GM19324 (cell line): ENCODE measurements at regions not wholly inside any gene's neighbourhood (a gene's known extent, or its start where the extent isn't known, plus 50 kb on each side); places are given as distances from the start of the nearest gene placed in this dataset.
"Not testable (repeated sequence)": the region's sequence is repeated elsewhere in the genome, so short reads cannot be mapped to it uniquely, and the experiment has no call there.

Experiments used
- ATAC-seq: cut with Tn5 transposase; IDR thresholded peaks from one replicate; pipeline ENCODE4 v1.9.1; 2021; ENCODE audit warnings: mild to moderate bottlenecking, moderate library complexity; ENCODE audit not compliant: unreplicated experiment, low FRiP score

DNA sequence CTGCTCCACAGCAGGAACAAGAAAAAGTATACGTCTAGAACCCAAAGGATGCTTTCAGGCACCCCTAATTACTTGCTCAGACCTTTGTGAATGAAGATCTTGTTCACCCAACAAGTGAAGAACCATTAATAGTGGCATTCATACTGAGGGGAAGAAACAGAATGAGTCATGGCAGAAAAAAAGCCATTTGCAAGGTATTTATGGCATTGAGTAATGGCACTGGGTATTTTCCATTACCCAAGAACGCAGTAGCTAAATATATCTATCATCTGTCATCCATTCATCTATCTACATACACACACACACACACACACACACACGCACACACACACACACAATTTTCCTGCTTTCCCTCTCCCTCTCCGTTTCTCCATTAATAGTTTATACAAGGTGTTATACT is 56.4 kb upstream of the XIRP2 start:
- ATAC-seq = no peak

DNA sequence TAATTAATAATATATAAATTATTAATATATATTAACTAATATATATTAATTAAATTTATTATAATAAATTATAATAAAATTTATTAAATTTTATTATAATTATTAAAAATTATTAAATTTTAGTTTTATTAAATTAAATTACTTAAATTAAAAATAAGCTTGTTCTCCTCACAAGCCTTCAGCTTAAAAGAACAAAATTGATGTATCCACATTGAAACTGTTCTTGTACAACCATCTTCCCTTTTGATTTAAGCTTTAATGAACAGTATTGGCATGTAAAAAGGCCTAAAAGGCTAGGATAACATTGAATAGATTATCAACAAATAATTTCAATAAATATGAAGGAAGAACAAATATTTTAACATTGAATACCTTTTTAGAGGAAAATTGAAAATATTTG is 62.4 kb upstream of the XIRP2 start:
- no peak for ATAC-seq

- no peak for ATAC-seq
Measured at GRCh38 chr2:166814335-166814734, 73.9 kb upstream of the XIRP2 start.

- no peak for ATAC-seq
Measured at GRCh38 chr2:166812166-166812891, 76.0 kb upstream of the XIRP2 start.

- ATAC-seq = no peak
Measured at GRCh38 chr2:166805753-166806152, 82.5 kb upstream of the XIRP2 start.

DNA sequence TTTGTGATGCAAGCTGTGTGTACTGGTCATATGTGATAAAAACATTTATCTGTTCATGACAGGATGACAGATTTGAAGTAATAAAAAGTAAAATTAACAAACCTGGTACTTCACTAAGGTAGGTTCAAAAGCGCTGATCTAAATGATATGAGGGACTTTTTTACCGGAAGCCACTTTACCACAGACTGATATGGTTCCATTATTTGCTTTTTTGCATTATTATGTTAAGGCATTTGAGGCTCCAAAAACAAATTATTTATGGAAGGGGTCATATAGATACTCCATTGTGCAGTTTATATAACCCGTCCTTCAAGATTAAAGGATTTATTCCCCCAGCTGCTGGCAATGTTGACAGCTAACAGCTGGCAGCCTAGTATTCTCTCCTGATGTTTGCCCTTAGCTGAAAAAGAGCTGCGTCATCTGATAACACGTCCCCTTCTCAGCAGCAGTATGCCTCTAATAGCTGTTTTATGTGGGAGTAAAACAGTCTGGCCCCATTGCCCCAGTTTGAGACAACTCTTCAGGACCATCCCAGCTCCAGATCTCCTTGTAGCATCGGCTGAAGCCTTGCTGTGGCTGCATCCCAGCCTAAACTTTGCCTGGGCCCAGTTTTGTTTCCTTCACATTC is 84.8 kb upstream of the XIRP2 start:
- no peak for ATAC-seq

DNA sequence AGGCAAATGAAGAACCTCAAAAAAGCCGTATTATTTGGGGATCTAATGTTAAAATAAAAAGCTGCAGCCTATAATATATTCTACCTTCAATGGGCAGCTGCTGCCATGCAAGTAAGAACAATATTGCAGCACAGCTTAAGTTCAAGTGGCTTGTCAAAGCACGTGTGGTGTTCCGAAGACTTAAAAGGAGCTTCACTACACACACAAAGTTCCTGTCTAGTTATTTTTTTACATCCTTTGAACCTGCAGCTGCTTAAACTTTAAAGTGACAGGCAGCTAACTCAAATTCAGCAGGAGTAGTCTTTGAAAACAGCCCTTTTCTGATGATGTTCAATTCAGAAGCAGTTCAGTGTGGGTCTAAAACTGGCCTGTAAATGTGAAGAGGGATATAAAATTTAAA is 85.8 kb upstream of the XIRP2 start:
- ATAC-seq = no peak

- ATAC-seq = no peak
Measured at GRCh38 chr2:166792808-166793207, 95.5 kb upstream of the XIRP2 start.

DNA sequence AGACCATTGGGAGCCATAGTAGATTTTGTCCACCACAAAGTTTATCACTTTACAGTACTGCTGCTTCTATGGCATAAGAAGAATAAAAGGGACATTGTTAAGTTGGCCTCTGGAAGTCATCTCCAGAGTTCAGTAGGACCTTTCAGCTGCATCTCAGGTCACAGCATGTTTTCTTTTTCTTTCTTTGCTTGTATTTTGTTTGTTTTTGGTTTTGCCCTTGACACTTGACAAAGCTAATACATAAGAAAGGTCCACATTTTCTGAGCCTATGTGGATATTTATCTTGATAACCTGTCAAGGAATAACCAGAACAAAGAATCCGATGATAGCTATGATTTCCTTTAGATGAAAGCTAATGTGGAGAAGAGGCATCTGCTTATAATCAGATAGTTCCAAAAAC is 101.6 kb upstream of the XIRP2 start:
- ATAC-seq = no peak

GRCh38 chr2:166784296-166784946 is 103.9 kb upstream of the XIRP2 start:
- no peak for ATAC-seq

GRCh38 chr2:166775176-166775575 is 113.1 kb upstream of the XIRP2 start:
- ATAC-seq = no peak

- no peak for ATAC-seq
Measured at GRCh38 chr2:166773308-166773949, 114.9 kb upstream of the XIRP2 start.

DNA sequence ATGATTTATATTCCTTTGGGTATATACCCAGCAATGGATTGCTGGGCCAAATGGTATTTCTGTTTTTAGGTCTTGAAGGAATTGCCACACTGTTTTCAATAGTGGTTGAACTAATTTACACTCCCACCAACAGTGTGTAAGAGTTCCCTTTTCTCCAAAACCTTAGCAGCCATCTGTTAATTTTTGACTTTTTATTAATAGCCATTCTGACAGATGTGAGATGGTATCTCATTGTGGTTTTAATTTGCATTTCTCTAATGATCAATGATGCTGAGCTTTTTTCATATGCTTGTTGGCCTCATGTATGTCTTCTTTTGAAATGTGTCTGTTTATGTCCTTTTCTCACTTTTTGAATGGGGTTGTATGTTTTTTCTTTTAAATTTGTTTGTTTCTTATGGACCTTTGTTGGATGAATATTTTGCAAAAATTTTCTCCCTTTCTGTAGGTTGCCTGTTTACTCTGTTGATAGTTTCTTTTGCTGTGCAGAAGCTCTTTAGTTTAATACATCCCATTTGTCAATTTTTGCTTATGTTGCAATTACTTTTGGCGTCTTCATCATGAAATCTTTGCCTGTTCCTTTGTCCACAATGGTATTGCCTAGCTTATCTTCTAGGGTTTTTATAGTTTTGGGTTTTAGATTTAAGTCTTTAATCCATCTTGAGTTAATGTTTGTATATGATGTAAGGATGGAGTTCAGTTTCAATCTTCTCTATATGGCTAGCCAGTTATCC is 119.7 kb upstream of the XIRP2 start:
- no peak for ATAC-seq

DNA sequence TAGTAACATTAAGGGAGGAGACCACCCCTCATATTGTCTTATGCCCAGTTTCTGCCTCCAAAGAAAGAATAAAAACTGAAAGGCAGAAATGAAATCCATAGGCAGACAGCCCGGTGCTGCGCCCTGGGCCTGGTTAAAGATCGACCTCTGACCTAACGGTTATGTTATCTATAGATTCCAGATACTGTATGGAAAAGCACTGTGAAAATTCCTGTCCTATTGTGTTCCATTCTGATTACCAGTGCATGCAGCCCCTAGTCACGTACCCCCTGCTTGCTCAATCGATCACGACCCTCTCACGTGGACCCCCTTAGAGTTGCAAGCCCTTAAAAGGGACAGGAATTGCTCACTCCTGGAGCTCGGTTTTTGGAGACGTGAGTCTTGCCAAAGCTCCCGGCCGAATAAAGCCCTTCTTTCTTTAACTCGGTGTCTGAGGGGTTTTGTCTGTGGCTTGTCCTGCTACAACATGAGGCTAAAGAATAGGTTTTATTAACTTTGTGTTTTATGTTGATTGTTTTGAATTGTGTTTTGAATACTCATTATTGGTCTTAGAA is 121.4 kb upstream of the XIRP2 start:
- ATAC-seq = not testable (repeated sequence)

DNA sequence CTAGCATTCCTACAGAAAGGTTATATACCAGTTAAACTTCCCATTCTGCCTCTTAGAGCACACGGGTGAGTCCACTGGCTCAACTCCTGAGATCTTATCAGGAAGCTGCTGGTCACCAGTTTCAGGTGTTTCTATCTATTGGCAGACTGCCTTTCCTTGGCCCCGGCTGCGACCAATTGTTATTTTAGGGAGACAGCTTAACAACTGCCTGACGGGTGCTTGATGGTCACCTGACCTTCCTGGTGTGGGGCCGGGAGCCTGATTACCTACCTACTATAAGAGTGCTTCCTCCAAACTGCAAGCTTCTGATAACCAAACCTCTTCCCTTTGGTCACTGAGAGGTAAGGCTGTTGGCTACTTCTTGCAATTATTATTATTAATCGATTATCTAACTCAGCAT is 122.1 kb upstream of the XIRP2 start:
- no peak for ATAC-seq

GRCh38 chr2:166765141-166765540 is 123.1 kb upstream of the XIRP2 start:
- ATAC-seq = no peak

GRCh38 chr2:166764702-166765101 is 123.6 kb upstream of the XIRP2 start:
- ATAC-seq = no peak

DNA sequence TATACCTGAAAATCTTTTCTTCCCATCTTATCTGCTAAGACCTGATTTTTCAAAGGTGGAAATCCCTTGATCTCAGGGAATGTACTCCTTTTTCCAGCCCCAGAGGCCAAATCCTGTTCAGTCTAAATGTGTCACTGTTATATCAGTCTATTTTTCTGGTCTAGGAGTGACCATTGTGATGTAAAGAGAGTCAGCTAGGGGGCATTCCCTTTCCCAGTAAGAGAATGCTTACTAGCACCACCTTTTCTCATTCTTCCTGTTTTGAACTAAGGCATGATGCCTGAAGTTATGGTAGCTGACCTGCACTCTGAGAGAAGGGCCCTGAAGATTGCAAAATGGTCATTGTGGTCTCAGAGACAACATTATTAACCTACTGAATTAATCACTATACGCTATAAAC is 124.1 kb upstream of the XIRP2 start:
- ATAC-seq = no peak

DNA sequence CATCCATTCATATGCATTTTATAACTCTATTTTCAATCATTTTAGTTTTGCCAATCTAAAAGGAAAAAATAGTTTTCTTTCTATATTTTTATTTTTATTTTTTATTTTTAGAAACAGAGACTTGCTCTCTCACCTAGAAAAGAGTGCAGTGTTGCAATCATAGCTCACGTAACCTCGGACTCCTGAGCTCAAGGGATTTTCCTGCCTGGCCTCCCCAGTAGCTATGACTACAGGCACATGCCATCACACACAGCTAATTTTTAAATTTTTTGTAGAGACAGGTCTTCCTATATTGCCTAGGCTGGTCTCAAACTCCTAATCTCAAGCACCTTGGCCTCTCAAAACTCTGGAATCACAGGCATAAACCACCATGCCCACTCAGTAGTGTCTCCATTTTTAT is 125.5 kb upstream of the XIRP2 start:
- no peak for ATAC-seq

DNA sequence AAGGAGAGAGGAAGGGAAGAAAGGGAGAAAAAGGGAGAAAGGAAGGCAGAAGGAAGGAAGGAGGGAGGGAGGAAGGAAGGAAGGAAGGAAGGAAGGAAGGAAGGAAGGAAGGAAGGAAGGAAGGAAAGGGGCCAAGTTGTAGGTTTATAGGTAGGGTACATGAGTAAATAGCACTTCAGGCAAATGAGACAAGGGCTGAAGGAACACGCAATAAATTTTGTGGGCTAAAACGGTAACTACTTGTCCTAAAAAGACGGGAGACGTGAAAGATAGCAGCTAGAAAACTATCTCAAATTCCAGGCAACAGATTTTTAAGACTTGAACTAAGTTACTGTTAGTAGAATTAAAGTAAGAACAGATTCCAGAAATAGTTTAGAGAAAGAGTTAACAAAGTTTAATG is 129.3 kb upstream of the XIRP2 start:
- ATAC-seq = no peak
